ENCODE measurements at regions not wholly inside any gene's neighbourhood (a gene's known extent, or its start where the extent isn't known, plus 50 kb on each side); places are given as distances from the start of the nearest gene placed in this dataset.

- TF ChIP-seq CTCF (IDR thresholded peaks at IDR 0.05; ENCODE audit: extremely low read depth, insufficient read depth, missing control alignments): no peak
- no peak for DNase-seq (ENCODE audit: low spot score)
- in situ Hi-C loops (cut with MboI; ENCODE audit: low pct_unique_long_range_greater_than_20kb, low sequenced_read_pairs, unreplicated experiment): no loop called here
Measured at GRCh38 chr14:29462321-29462720, 465.3 kb downstream of the PRKD1 start.

- no peak for DNase-seq (ENCODE audit: low spot score)
- no peak for TF ChIP-seq CTCF (IDR thresholded peaks at IDR 0.05; ENCODE audit: extremely low read depth, insufficient read depth, missing control alignments)
- in situ Hi-C loops (cut with MboI; ENCODE audit: low pct_unique_long_range_greater_than_20kb, low sequenced_read_pairs, unreplicated experiment): no loop called here
Measured at GRCh38 chr14:29462772-29463171, 464.9 kb downstream of the PRKD1 start.

- TF ChIP-seq CTCF (IDR thresholded peaks at IDR 0.05; ENCODE audit: extremely low read depth, insufficient read depth, missing control alignments): no peak
- in situ Hi-C loops (cut with MboI; ENCODE audit: low pct_unique_long_range_greater_than_20kb, low sequenced_read_pairs, unreplicated experiment): no loop called here
- no peak for DNase-seq (ENCODE audit: low spot score)
Measured at GRCh38 chr14:29463727-29464395, 463.8 kb downstream of the PRKD1 start.

GRCh38 chr14:29465095-29465494 lies 462.6 kb downstream of the PRKD1 start:
- DNase-seq (ENCODE audit: low spot score): no peak
- TF ChIP-seq CTCF (IDR thresholded peaks at IDR 0.05; ENCODE audit: extremely low read depth, insufficient read depth, missing control alignments): no peak
- in situ Hi-C loops (cut with MboI; ENCODE audit: low pct_unique_long_range_greater_than_20kb, low sequenced_read_pairs, unreplicated experiment): no loop called here

GRCh38 chr14:29475641-29476040 lies 452.0 kb downstream of the PRKD1 start:
- TF ChIP-seq CTCF (IDR thresholded peaks at IDR 0.05; ENCODE audit: extremely low read depth, insufficient read depth, missing control alignments): no peak
- DNase-seq (ENCODE audit: low spot score): no peak
- in situ Hi-C loops (cut with MboI; ENCODE audit: low pct_unique_long_range_greater_than_20kb, low sequenced_read_pairs, unreplicated experiment): no loop called here

GRCh38 chr14:29486132-29486531 lies 441.5 kb downstream of the PRKD1 start:
- TF ChIP-seq CTCF (IDR thresholded peaks at IDR 0.05; ENCODE audit: extremely low read depth, insufficient read depth, missing control alignments): no peak
- DNase-seq (ENCODE audit: low spot score): no peak

More at GRCh38 chr14:29486132-29486531, 441.5 kb downstream of the PRKD1 start:
- in situ Hi-C loops (cut with MboI; ENCODE audit: low pct_unique_long_range_greater_than_20kb, low sequenced_read_pairs, unreplicated experiment): no loop called here

Measured in GM13977 (cell line).